Cardiac muscle cell (in vitro differentiated cells and primary cell): ENCODE measurements at regions not wholly inside any gene's neighbourhood (a gene's known extent, or its start where the extent isn't known, plus 50 kb on each side); places are given as distances from the start of the nearest gene placed in this dataset.

ENCODE experiments used
- DNase-seq, 2 donors: peaks; one replicate each; pipeline versions ENCODE4 v3.0.0 to v3.0.0-alpha.2; 2010 to 2017; ENCODE audit warnings: low read depth in 1 of 2, low spot score in 1 of 2
- H3K27ac ChIP-seq: fragments of 200-600 bp; sonication (generic); 2 replicates; pipeline ENCODE4 v1.5.1; 2016
- H3K27me3 ChIP-seq: fragments of 200-600 bp; sonication (generic); 2 replicates; pipeline ENCODE4 v1.6.0; 2016; ENCODE audit warnings: control low read depth
- H3K36me3 ChIP-seq: fragments of 200-600 bp; sonication (generic); 2 replicates; pipeline ENCODE4 v1.5.1; 2016; ENCODE audit warnings: control low read depth
- H3K4me1 ChIP-seq: fragments of 200-600 bp; sonication (generic); 2 replicates; pipeline ENCODE4 v1.8.1; 2017; ENCODE audit warnings: low read depth, mild to moderate bottlenecking, mixed run types
- H3K4me3 ChIP-seq: fragments of 200-600 bp; sonication (generic); 2 replicates; pipeline ENCODE4 v1.5.1; 2016; ENCODE audit warnings: mild to moderate bottlenecking
- H3K9me3 ChIP-seq: fragments of 200-600 bp; sonication (generic); 2 replicates; pipeline ENCODE4 v1.5.1; 2017; ENCODE audit warnings: low read depth, mild to moderate bottlenecking, control low read depth
- TF ChIP-seq, protein P1 (sequence below): IDR thresholded peaks from 2 replicates; pipeline ENCODE4 v1.5.1; 2012; ENCODE audit warnings: low read depth, mild to moderate bottlenecking, low read length

DNA sequence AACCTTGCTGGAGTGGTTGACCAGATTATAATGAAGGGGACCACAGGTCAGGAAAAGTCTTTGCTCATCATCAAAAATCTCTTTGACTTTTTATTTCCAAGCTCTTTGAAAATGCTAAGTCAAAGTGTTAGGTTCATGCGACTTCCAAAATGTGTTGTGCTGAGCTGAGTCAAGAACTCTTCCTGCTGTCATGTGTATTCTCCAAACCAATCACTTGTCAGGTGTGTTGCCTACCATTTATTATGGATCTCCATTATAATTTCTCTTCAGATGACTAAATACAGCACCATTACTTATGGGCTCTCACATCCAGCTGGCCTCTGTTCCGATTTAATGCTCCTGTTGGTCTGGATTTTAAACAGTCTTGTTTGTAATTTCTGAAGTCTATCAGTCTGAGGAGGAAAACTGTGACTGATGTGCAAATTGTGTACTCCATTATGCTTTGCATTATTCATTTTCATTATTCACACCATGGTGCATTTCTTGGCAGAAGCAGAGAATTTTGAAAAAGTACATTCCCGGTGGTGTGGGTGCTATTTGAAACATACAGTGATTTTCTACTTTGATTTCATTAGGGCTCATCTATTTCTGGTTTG is 562.5 kb downstream of the LMO7 start:
- H3K27ac ChIP-seq = no peak overlapping the region
- TF ChIP-seq, protein P1, sequence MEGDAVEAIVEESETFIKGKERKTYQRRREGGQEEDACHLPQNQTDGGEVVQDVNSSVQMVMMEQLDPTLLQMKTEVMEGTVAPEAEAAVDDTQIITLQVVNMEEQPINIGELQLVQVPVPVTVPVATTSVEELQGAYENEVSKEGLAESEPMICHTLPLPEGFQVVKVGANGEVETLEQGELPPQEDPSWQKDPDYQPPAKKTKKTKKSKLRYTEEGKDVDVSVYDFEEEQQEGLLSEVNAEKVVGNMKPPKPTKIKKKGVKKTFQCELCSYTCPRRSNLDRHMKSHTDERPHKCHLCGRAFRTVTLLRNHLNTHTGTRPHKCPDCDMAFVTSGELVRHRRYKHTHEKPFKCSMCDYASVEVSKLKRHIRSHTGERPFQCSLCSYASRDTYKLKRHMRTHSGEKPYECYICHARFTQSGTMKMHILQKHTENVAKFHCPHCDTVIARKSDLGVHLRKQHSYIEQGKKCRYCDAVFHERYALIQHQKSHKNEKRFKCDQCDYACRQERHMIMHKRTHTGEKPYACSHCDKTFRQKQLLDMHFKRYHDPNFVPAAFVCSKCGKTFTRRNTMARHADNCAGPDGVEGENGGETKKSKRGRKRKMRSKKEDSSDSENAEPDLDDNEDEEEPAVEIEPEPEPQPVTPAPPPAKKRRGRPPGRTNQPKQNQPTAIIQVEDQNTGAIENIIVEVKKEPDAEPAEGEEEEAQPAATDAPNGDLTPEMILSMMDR = no peak
- no peaks in the 10 kb centered on the region for H3K27me3 ChIP-seq
- DNase-seq = no peak
- no peak overlapping the region for H3K4me3 ChIP-seq
- H3K4me1 ChIP-seq = no peaks in the 10 kb centered on the region
- H3K9me3 ChIP-seq = no peaks in the 10 kb centered on the region
- H3K36me3 ChIP-seq = no peaks in the 10 kb centered on the region

DNA sequence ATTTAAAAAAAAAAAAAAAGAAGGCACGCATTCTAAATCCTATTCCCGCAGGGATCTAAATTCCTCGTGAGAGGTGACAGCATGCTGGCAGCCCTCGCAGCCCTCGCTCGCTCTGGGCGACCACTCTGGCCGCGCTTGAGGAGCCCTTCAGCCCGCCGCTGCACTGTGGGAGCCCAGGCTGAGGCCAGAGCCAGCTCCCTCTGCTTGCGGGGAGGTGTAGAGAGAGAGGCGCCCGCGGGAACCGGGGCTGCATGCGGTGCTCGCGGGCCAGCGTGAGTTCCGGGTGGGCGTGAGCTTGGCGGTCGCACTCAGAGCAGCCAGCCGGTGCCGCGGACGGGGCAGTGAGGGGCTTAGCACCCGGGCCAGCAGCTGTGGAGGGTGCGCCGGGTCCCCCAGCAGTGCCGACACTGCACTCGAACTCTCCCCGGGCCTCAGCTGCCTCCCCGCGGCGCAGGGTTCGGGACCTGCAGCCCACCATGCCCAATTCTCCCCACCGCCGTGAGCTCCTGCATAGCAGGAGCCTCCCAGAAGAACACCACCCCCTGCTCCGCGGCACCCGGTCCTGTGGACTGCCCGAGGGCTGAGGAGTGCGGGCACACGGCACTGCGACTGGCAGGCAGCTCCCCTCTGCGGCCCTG is 553.9 kb downstream of the LMO7 start:
- DNase-seq = no peak
- Histone ChIP-seq H3K4me1 (no peaks in the 10 kb centered on the region), H3K27me3 (no peaks in the 10 kb centered on the region), H3K4me3 (no peak overlapping the region), H3K27ac (no peak overlapping the region), H3K9me3 (no peaks in the 10 kb centered on the region), H3K36me3 (no peaks in the 10 kb centered on the region)
- TF ChIP-seq, protein P1 = no peak

DNA sequence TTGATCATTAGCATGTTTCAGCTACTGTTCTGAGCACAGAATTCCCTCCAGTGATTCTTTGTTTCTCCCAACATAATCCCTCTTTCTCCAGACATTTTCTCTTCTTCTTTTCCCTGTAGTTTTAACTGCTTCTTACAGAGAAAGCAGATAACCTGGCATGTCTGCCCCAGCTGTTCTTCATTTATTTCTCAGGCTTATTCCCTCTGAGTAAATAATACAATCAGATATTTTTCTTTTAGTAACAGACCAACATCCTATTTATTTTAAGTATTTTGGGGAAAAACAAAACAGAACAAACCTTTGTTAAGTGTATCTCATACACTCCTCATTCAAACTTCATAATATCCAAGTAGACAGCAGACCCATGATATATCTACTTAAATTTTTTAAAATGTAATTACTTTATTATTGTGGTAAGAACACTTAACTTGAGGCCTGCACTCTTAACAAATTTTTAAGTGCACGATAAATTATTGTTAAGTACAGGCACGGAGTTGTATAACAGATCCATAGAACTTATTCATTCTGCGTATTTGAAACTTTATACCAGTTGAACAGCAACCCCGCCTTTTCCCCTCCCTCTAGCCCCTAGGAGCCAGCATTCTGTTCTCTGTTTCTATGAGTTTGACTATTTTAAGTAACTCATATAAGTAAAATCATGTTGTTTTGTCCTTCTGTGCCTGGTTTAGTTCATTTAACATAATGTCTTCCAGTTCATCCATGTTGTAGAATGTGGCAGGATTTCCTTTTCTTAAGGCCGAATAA is 540.0 kb downstream of the LMO7 start:
- no peaks in the 10 kb centered on the region for H3K9me3 ChIP-seq
- H3K4me1 ChIP-seq = peaks cover 10% of the 10 kb centered on the region
- no peaks in the 10 kb centered on the region for H3K27me3 ChIP-seq
- no peaks in the 10 kb centered on the region for H3K36me3 ChIP-seq
- TF ChIP-seq, protein P1 = no peak
- DNase-seq = no peak
- no peak overlapping the region for H3K27ac ChIP-seq
- H3K4me3 ChIP-seq = no peak overlapping the region

DNA sequence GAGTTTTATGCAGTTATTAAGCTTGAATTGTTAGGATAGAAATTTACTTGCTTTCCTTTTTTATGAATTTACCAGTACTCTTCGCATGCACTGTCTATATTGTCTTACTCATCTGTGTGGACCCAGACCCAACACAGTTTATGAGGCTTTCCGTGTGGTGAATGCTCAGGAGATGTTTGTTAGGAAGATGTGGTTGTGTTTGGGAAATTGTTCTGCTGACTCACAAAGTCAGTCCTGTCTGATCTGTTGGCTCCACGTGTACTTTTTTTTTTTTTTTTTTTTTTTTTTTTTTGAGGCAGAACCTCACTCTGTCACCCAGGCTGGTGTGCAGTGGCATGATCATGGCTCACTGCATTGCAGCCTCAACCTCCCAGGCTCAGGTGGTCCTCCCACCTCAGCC is 532.5 kb downstream of the LMO7 start:
- H3K27me3 ChIP-seq = no peaks in the 10 kb centered on the region
- no peaks in the 10 kb centered on the region for H3K36me3 ChIP-seq
- no peaks in the 10 kb centered on the region for H3K4me1 ChIP-seq
- H3K27ac ChIP-seq = no peak overlapping the region
- H3K4me3 ChIP-seq = no peak overlapping the region
- TF ChIP-seq, protein P1 = no peak
- no peak for DNase-seq
- H3K9me3 ChIP-seq = no peaks in the 10 kb centered on the region

DNA sequence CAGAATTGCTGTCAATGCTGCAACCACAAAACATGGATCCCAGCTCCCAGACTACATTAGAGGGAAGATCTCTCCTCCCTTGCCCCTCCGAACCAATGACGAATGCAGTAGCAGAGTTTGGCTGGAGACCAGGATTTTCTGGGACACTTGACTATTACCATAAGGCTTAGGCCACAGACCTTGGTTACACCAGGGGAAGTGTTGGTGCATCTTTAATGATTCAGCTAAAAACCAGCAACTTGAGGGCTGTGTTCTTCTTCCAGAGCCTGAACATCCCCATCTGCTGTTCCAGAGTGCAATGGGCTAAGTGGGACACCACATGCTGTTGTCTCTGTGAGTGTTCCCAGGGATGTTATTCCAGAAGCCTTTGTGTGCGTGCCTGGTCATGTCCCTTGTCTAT is 528.2 kb downstream of the LMO7 start:
- Histone ChIP-seq H3K4me3 (no peak overlapping the region), H3K36me3 (no peaks in the 10 kb centered on the region), H3K27ac (no peak overlapping the region), H3K4me1 (no peaks in the 10 kb centered on the region), H3K27me3 (no peaks in the 10 kb centered on the region), H3K9me3 (no peaks in the 10 kb centered on the region)
- TF ChIP-seq, protein P1 = no peak
- DNase-seq = no peak
